Activated CD4-positive, alpha-beta T cell treated with anti-CD3 and anti-CD28 coated beads for 36 hours (primary cell): ENCODE measurements at regions not wholly inside any gene's neighbourhood (a gene's known extent, or its start where the extent isn't known, plus 50 kb on each side); places are given as distances from the start of the nearest gene placed in this dataset.
"Not testable (repeated sequence)": the region's sequence is repeated elsewhere in the genome, so short reads cannot be mapped to it uniquely, and the experiment has no call there.

ENCODE experiments used
- ATAC-seq: fragments of 200-7000 bp; cut with Tn5 transposase; one replicate; pipeline ENCODE4 v1.10.0; 2021; ENCODE audit warnings: mild to moderate bottlenecking, moderate library complexity
- CTCF ChIA-PET: fragments of 350-600 bp; sonication (Branson Sonifier 250); formaldehyde crosslinking; loops from one replicate; lab custom pipeline; 2021; ENCODE audit warnings: antibody characterized with exemption; lab: Charles Lee
- POLR2A ChIA-PET: fragments of 350-600 bp; sonication (Branson Sonifier 250); formaldehyde crosslinking; loops from one replicate; lab custom pipeline; 2021; ENCODE audit warnings: antibody characterized with exemption, inconsistent platforms; lab: Charles Lee
- DNase-seq: peaks from one replicate; pipeline ENCODE4 v3.0.0-alpha.2; 2020
- H3K27ac Mint-ChIP-seq: one replicate; pipeline ENCODE4 v1.8.0; 2021; ENCODE audit warnings: mixed read lengths
- H3K27me3 Mint-ChIP-seq: one replicate; pipeline ENCODE4 v1.8.0; 2021; ENCODE audit warnings: mixed read lengths
- H3K36me3 Mint-ChIP-seq: one replicate; pipeline ENCODE4 v1.8.0; 2021; ENCODE audit warnings: low read depth, mixed read lengths
- H3K4me1 Mint-ChIP-seq: one replicate; pipeline ENCODE4 v1.8.0; 2021; ENCODE audit warnings: mixed read lengths
- H3K4me3 Mint-ChIP-seq: one replicate; pipeline ENCODE4 v1.8.0; 2021; ENCODE audit warnings: mild to moderate bottlenecking, moderate library complexity, mixed read lengths
- H3K9me3 Mint-ChIP-seq: one replicate; pipeline ENCODE4 v1.8.0; 2021; ENCODE audit warnings: low read depth, mixed read lengths
- intact Hi-C, 2 experiments: fragments of 100-400 bp; cut with DNase I in 1 of 2; cut with micrococcal nuclease in 1 of 2; formaldehyde crosslinking; loops; one replicate each; pipeline versions ENCODE4 v1.14.2 to v1.15.1; 2022 to 2024; cut with DNase I, micrococcal nuclease

DNA sequence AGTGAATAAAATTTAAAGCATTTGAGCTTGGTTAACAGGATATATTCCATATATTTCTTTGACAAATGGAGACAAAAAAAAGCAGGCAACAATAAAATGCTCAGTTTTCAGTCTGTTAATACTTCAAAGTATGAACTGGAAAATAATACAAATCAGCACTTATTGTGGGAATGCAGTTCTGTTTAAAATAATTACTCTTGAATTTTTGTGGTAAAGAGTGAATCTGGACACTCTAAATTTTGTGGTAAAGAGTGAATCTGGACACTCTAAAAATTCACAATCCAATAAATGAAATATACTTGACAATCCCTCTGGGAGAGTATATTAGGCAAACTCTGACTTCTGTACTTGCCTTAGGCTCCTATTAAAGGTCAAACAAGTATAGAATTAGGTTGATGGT, 141.9 kb upstream of the RASA1 start:
- DNase-seq (no peak), ATAC-seq (no peak)
- intact Hi-C loops = no loop called here
- H3K4me3 Mint-ChIP-seq = no peak overlapping the region
- H3K36me3 Mint-ChIP-seq = no peaks in the 10 kb centered on the region
- H3K4me1 Mint-ChIP-seq = peaks cover 47% of the 10 kb centered on the region
- POLR2A ChIA-PET = no interaction called here
- H3K27me3 Mint-ChIP-seq = peaks cover 2% of the 10 kb centered on the region
- no peaks in the 10 kb centered on the region for H3K9me3 Mint-ChIP-seq
- H3K27ac Mint-ChIP-seq = no peak overlapping the region
- CTCF ChIA-PET = no interaction called here

DNA sequence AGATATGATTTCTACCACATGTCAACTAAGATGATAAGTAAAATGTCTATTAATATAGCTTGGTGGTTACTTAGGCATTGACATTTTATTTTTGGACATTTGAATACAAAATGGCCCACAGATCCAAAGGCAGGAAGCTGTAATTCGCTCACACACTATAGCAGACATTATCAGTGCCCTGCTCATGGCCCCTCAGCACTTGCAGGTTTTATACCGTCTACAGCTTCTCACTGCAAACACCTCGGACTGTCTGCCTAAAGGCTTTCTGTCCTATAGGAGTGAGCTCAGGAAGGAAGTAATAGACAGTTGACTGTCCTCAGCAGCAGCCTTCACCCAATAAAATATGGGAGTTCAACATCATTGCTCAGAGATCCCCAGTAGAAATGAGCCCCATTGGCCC, 140.8 kb upstream of the RASA1 start:
- POLR2A ChIA-PET = interaction anchor here (1.2 kb wide), 1 partner anchor 9 kb away, joined by 7 read pairs; no protein-coding TSS in a partner anchor
- Mint-ChIP-seq H3K4me1 (peaks cover 38% of the 10 kb centered on the region), H3K27me3 (peaks cover 2% of the 10 kb centered on the region), H3K36me3 (no peaks in the 10 kb centered on the region), H3K27ac (no peak overlapping the region), H3K9me3 (no peaks in the 10 kb centered on the region), H3K4me3 (no peak overlapping the region)
- CTCF ChIA-PET = interaction anchor here (1.9 kb wide), 1 partner anchor 9 kb away, joined by 6 read pairs; no protein-coding TSS in a partner anchor
- ATAC-seq (no peak), DNase-seq (no peak)
- intact Hi-C loops = no loop called here

DNA sequence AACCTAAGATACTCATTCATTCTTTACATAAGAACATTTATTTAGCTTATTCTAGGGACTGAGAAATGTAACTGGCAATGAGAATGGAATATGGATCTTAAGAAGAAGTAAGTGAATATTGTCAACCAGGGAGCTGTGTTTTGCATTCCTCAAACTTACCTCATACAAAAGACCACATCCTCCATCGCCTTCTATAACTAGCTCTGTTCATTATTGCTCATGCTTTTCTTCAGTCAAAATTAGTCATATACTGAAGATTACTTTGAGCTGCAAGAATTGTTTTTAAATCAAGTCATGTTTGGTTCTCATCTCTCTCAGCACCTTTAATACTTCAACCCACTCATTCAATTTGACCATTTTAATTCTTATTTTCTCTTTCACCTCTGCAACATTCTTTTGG, 140.3 kb upstream of the RASA1 start:
- Mint-ChIP-seq H3K4me3 (no peak overlapping the region), H3K27ac (peak overlapping the region; percentile 63), H3K4me1 (peaks cover 32% of the 10 kb centered on the region), H3K27me3 (no peaks in the 10 kb centered on the region), H3K36me3 (no peaks in the 10 kb centered on the region), H3K9me3 (no peaks in the 10 kb centered on the region)
- intact Hi-C loops = no loop called here
- DNase-seq (no peak), ATAC-seq (peak; percentile 94)
- POLR2A ChIA-PET = interaction anchor here (1.2 kb wide), 1 partner anchor 10 kb away, joined by 7 read pairs; no protein-coding TSS in a partner anchor
- CTCF ChIA-PET = interaction anchor here (1.9 kb wide), 1 partner anchor 10 kb away, joined by 6 read pairs; no protein-coding TSS in a partner anchor

DNA sequence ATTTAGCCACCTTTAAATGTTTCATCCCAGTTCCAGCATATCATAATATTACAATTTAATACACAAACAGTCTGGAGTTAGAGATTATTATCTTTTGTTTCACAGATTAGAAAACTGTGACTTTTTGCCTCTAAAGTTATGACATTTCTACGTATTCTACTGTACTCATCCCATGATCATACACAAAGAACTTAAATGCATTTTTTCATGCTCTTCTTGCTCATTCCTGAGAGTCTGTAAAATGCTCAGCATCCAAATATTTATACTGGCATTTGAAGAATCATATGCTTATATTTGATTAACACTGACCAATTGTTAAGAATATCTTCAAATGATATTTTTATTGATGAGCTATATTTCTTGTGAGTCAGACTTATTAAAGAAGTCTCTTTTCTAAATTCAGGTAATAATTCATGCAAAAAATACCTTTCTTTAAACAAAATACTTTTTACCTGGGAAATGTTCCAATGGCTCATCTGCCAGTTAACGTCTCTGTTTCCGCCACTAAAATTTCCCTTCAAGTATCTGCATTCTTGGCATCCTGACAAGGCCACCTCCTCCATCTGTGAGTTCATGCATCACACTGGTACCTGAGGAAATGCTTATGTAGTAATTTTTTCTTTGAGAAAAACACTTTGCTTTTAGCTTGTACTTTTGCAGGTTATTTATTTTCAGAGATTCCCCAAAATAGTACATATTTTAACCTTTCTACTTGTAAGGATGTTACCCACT, 139.6 kb upstream of the RASA1 start:
- intact Hi-C loops = no loop called here
- H3K36me3 Mint-ChIP-seq = no peaks in the 10 kb centered on the region
- no peak overlapping the region for H3K4me3 Mint-ChIP-seq
- peak; percentile 34 for DNase-seq
- no peaks in the 10 kb centered on the region for H3K27me3 Mint-ChIP-seq
- ATAC-seq = no peak
- H3K9me3 Mint-ChIP-seq = no peaks in the 10 kb centered on the region
- peaks cover 25% of the 10 kb centered on the region for H3K4me1 Mint-ChIP-seq
- H3K27ac Mint-ChIP-seq = no peak overlapping the region
- ChIA-PET POLR2A (interaction anchor here (1.2 kb wide), 1 partner anchor 11 kb away, joined by 7 read pairs; no protein-coding TSS in a partner anchor), CTCF (interaction anchor here (1.9 kb wide), 1 partner anchor 11 kb away, joined by 6 read pairs; no protein-coding TSS in a partner anchor)

DNA sequence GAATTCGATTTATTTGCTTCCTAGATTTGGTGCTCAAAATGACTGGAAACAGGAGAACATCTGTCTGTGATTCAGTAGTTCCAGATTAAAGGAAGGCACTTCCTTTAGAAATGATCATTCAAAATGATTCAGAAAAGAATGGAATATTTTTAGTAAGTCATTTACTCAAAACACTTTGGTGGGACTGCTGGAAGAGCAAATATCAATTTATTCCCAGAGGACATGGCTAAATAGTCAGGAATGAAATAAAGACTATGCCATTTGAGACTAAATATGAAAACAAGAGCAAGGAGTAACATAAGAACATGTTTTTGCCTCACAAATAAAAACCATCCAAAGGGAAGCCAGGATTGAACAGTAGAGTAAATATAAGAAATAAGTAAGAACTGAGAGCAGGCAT, 138.6 kb upstream of the RASA1 start:
- ATAC-seq (no peak), DNase-seq (no peak)
- ChIA-PET CTCF (no interaction called here), POLR2A (no interaction called here)
- H3K4me1 Mint-ChIP-seq = peaks cover 22% of the 10 kb centered on the region
- H3K9me3 Mint-ChIP-seq = no peaks in the 10 kb centered on the region
- no peak overlapping the region for H3K4me3 Mint-ChIP-seq
- no peaks in the 10 kb centered on the region for H3K36me3 Mint-ChIP-seq
- no peaks in the 10 kb centered on the region for H3K27me3 Mint-ChIP-seq
- intact Hi-C loops = no loop called here
- no peak overlapping the region for H3K27ac Mint-ChIP-seq

DNA sequence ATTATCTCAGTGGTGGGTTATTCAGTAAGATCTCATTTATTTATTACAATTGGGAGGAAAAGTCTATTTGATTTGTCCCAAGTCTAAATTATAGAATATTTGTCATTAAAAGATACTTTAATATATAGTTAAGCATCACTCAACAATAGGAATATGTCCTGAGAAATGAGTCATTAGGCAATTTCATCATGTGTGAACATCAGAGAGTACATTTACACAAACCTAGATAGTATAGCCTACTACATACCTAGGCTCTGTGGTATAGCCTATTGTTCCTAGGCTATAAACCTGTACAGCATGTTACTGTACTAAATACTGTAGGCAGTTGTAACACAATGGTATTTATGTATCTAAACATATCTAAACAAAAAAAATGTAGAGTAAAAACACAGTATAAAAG, 135.0 kb upstream of the RASA1 start:
- no peak overlapping the region for H3K4me3 Mint-ChIP-seq
- no peaks in the 10 kb centered on the region for H3K27me3 Mint-ChIP-seq
- ChIA-PET POLR2A (no interaction called here), CTCF (interaction anchor here (1.1 kb wide), 1 partner anchor 28 kb away, joined by 4 read pairs; no protein-coding TSS in a partner anchor)
- H3K27ac Mint-ChIP-seq = no peak overlapping the region
- no peak for ATAC-seq
- no peaks in the 10 kb centered on the region for H3K9me3 Mint-ChIP-seq
- peaks cover 16% of the 10 kb centered on the region for H3K4me1 Mint-ChIP-seq
- no peak for DNase-seq
- H3K36me3 Mint-ChIP-seq = no peaks in the 10 kb centered on the region
- intact Hi-C loops = no loop called here

DNA sequence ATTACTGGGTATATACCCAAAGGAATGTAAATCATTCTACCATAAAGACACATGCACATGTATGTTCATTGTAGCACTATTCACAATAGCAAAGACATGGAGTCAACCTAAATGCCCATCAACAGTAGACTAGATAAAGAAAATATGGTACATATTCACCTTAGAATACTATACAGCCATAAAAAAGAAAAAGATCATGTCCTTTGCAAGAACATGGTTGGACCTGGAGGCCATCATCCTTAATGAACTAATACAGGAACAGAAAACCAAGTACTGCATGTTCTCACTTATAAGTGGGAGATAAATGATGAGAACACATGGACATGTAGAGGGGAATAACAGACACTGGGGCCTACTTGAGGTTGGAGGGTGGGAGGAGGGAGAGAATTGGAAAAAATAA, 133.2 kb upstream of the RASA1 start:
- H3K36me3 Mint-ChIP-seq, H3K27me3 Mint-ChIP-seq, CTCF ChIA-PET, H3K27ac Mint-ChIP-seq, intact Hi-C loops, H3K4me1 Mint-ChIP-seq, H3K4me3 Mint-ChIP-seq, DNase-seq, ATAC-seq, H3K9me3 Mint-ChIP-seq: not testable (repeated sequence)
- POLR2A ChIA-PET = interaction anchor here (0.7 kb wide), 1 partner anchor 153 kb away, joined by 7 read pairs; no protein-coding TSS in a partner anchor

DNA sequence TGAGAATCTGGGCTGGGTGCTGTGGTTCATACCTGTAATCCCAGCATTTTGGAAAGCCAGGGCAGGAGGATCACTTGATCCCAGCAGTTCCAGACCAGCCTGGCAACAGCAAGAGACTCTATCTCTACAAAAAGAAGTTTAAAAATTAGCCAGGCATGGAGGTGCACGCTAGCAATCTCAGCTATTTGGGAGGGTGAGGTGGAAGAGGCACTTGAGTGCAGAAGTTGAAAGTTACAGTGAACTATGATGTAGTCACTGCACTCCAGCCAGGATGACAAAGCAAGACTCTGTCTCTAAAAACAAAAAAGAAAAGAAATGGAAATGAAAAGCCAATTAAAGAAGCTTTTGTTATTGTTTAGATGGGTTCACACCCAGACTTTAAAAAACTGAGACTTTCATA, 131.6 kb upstream of the RASA1 start:
- intact Hi-C loops = no loop called here
- DNase-seq = no peak
- H3K27ac Mint-ChIP-seq = no peak overlapping the region
- H3K4me1 Mint-ChIP-seq = peaks cover 5% of the 10 kb centered on the region
- no peaks in the 10 kb centered on the region for H3K9me3 Mint-ChIP-seq
- no peaks in the 10 kb centered on the region for H3K36me3 Mint-ChIP-seq
- ChIA-PET POLR2A (no interaction called here), CTCF (no interaction called here)
- no peak for ATAC-seq
- no peak overlapping the region for H3K4me3 Mint-ChIP-seq
- H3K27me3 Mint-ChIP-seq = no peaks in the 10 kb centered on the region

DNA sequence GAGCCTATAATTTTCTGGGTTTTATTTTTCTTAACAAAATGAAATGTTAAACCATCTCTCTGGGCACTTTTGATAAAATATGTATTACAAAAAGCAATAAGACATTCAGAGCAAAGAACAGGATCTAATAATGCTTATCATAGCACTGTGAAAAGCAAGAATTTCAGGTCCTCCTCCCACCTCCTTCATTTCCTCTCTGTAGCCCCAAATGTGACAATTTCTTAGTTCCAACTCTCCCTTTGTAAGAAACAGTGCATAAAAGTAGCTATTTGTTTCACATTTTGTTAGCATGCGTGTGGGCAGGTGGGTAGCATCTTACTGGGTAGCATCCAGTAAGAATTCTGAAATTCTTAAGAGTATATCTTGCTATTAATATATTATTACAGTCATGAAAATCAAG, 130.9 kb upstream of the RASA1 start:
- Mint-ChIP-seq H3K9me3 (no peaks in the 10 kb centered on the region), H3K36me3 (no peaks in the 10 kb centered on the region), H3K4me1 (peaks cover 5% of the 10 kb centered on the region), H3K27ac (no peak overlapping the region), H3K27me3 (no peaks in the 10 kb centered on the region), H3K4me3 (no peak overlapping the region)
- ATAC-seq (no peak), DNase-seq (no peak)
- ChIA-PET CTCF (no interaction called here), POLR2A (no interaction called here)
- intact Hi-C loops = no loop called here

DNA sequence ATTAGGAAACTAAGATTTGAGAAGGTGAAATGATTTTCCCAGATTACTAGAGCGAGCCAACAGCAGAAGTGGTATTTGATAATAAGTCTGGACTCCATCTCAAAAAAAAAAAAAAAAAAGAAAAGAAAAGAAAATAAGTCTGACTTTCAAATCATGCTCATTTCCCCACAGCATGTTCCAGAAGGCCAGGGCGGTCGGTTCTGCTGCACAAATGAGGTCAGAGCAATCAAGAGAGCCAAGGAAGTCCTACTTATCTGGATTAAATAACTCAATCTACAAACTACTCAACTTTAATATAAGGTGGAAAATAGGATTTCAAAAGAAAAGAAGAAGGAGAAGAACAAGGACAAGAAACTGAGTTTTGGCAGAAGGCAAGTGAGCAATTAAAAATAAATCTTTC, 130.4 kb upstream of the RASA1 start:
- ChIA-PET CTCF (interaction anchor here (0.9 kb wide), 1 partner anchor 14 kb away, joined by 3 read pairs; no protein-coding TSS in a partner anchor), POLR2A (no interaction called here)
- Mint-ChIP-seq H3K27ac (no peak overlapping the region), H3K9me3 (no peaks in the 10 kb centered on the region), H3K4me1 (peaks cover 5% of the 10 kb centered on the region), H3K36me3 (no peaks in the 10 kb centered on the region), H3K4me3 (no peak overlapping the region), H3K27me3 (no peaks in the 10 kb centered on the region)
- DNase-seq (no peak), ATAC-seq (no peak)
- intact Hi-C loops = no loop called here

DNA sequence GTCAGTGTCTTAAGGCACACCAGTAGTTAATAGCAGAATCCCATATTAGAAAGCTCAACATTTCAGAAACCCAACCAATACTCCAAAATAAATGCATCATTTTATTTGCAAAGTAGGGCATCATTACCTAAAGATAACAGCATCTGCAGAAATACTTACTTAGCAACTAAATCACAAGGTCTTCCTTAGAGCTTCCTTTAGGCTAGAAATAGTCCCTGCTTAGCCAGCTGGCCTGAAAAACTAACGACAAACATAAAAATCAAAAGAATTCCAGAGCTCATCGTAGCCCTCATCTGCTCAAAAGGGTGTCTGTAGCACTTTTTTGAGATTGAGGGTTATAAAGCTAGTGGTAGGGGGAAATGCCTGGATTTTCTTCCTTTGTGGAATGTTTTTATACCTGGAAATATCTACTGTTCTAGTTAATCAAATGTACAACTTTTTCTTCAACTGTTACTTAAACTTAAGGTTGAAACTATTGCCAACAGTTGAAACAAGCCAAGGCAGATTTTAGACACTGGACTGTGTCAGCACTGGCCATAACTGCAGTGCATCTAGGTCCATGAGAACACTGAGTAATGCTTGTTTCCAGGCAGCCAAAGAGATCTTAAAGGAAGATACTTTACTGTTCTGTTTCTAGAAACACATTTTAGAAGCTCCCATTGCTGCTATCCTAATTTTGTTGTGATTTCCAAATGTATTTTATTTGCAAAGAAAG, 129.4 kb upstream of the RASA1 start:
- no peak overlapping the region for H3K27ac Mint-ChIP-seq
- POLR2A ChIA-PET = no interaction called here
- H3K9me3 Mint-ChIP-seq = no peaks in the 10 kb centered on the region
- intact Hi-C loops = no loop called here
- no peak for ATAC-seq
- H3K4me1 Mint-ChIP-seq = peaks cover 5% of the 10 kb centered on the region
- H3K36me3 Mint-ChIP-seq = no peaks in the 10 kb centered on the region
- H3K4me3 Mint-ChIP-seq = no peak overlapping the region
- DNase-seq = no peak
- H3K27me3 Mint-ChIP-seq = no peaks in the 10 kb centered on the region
- CTCF ChIA-PET = interaction anchor here (0.7 to 0.9 kb wide), 2 partner anchors 15 to 26 kb away, joined by 3 to 4 read pairs; no protein-coding TSS in a partner anchor
